ENCODE measurements at regions not wholly inside any gene's neighbourhood (a gene's known extent, or its start where the extent isn't known, plus 50 kb on each side); places are given as distances from the start of the nearest gene placed in this dataset.

DNA sequence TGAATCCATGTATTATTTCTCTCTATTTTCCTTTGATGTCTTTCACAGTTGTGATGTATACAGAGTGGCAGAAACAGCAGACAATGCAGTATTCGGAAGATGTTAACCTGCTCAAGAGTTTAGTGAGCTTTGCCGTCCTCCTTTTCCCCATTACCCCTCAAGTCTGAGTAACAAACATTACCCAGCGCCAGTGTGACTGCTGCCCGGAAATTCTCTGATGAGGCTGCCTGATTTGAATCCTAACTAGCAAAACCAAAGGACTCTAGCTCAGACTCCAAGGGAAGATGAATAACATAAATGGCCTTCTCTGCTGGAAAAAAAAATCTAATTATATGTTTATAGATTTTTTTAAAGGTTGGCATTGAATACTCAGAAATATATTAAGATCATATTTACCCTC lies 247.3 kb upstream of the SOX21 start:
- no peak for TF ChIP-seq POLR2AphosphoS5 (IDR thresholded peaks at IDR 0.05)
- TF ChIP-seq, protein P1, sequence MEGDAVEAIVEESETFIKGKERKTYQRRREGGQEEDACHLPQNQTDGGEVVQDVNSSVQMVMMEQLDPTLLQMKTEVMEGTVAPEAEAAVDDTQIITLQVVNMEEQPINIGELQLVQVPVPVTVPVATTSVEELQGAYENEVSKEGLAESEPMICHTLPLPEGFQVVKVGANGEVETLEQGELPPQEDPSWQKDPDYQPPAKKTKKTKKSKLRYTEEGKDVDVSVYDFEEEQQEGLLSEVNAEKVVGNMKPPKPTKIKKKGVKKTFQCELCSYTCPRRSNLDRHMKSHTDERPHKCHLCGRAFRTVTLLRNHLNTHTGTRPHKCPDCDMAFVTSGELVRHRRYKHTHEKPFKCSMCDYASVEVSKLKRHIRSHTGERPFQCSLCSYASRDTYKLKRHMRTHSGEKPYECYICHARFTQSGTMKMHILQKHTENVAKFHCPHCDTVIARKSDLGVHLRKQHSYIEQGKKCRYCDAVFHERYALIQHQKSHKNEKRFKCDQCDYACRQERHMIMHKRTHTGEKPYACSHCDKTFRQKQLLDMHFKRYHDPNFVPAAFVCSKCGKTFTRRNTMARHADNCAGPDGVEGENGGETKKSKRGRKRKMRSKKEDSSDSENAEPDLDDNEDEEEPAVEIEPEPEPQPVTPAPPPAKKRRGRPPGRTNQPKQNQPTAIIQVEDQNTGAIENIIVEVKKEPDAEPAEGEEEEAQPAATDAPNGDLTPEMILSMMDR (IDR thresholded peaks at IDR 0.05): no peak

Data from prostate gland (tissue), 2 donors.